ENCODE measurements at regions not wholly inside any gene's neighbourhood (a gene's known extent, or its start where the extent isn't known, plus 50 kb on each side); places are given as distances from the start of the nearest gene placed in this dataset.

GRCh38 chr10:42999385-43000020 lies 77.4 kb upstream of the RET start:
- TF ChIP-seq, protein P1, sequence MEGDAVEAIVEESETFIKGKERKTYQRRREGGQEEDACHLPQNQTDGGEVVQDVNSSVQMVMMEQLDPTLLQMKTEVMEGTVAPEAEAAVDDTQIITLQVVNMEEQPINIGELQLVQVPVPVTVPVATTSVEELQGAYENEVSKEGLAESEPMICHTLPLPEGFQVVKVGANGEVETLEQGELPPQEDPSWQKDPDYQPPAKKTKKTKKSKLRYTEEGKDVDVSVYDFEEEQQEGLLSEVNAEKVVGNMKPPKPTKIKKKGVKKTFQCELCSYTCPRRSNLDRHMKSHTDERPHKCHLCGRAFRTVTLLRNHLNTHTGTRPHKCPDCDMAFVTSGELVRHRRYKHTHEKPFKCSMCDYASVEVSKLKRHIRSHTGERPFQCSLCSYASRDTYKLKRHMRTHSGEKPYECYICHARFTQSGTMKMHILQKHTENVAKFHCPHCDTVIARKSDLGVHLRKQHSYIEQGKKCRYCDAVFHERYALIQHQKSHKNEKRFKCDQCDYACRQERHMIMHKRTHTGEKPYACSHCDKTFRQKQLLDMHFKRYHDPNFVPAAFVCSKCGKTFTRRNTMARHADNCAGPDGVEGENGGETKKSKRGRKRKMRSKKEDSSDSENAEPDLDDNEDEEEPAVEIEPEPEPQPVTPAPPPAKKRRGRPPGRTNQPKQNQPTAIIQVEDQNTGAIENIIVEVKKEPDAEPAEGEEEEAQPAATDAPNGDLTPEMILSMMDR (IDR thresholded peaks at IDR 0.05; ENCODE audit: low read depth, low read length): no peak
- TF ChIP-seq, protein P2, sequence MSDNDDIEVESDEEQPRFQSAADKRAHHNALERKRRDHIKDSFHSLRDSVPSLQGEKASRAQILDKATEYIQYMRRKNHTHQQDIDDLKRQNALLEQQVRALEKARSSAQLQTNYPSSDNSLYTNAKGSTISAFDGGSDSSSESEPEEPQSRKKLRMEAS (IDR thresholded peaks at IDR 0.05; ENCODE audit: low read depth, low read length): no peak
- TF ChIP-seq POLR2A (IDR thresholded peaks at IDR 0.05; ENCODE audit: extremely low read depth, insufficient read length) (no peak), MYC (IDR thresholded peaks at IDR 0.05; ENCODE audit: low read depth, low read length) (no peak)
